Stomach (tissue), 8 donors: ENCODE measurements at regions not wholly inside any gene's neighbourhood (a gene's known extent, or its start where the extent isn't known, plus 50 kb on each side); places are given as distances from the start of the nearest gene placed in this dataset.

Source experiments
- DNase-seq, 2 donors: peaks; one replicate each; pipeline versions ENCODE4 v3.0.0 to v3.0.0-alpha.2; 2013 to 2019
- H3K27ac ChIP-seq, 5 donors: fragments of 200-600 bp in 4 of 5; sonication (generic) in 4 of 5; one replicate each; pipeline ENCODE4 v1.5.1; 2013 to 2019; ENCODE audit warnings: mild to moderate bottlenecking in 1 of 5, moderate library complexity in 1 of 5
- H3K27me3 ChIP-seq, 3 donors: fragments of 200-600 bp; sonication (generic); one replicate each; pipeline ENCODE4 v1.5.1; 2017 to 2019; ENCODE audit warnings: mixed run types in 1 of 3
- H3K36me3 ChIP-seq, 4 donors: fragments of 200-600 bp; sonication (generic); 1 replicate in 3 of 4; 2 replicates in 1 of 4; pipeline ENCODE4 v1.5.1; 2016 to 2019
- H3K4me1 ChIP-seq, 4 donors: fragments of 200-600 bp; sonication (generic); one replicate each; pipeline ENCODE4 v1.5.1; 2016 to 2019
- H3K4me3 ChIP-seq, 4 donors: fragments of 200-600 bp; sonication (generic) in 3 of 4; one replicate each; pipeline ENCODE4 v1.5.1; 2016 to 2019; ENCODE audit warnings: mild to moderate bottlenecking in 1 of 4
- H3K9me3 ChIP-seq, 4 donors: fragments of 200-600 bp; sonication (generic); one replicate each; pipeline ENCODE4 v1.5.1; 2016 to 2019
- CTCF ChIP-seq, 7 experiments: fragments of 450-650 bp in 4 of 7; fragments of 200-600 bp in 3 of 7; sonication (generic) in 3 of 7; IDR thresholded peaks; one replicate each; pipeline ENCODE4 v1.5.1; 2016 to 2019; ENCODE audit warnings: antibody characterized with exemption in 7 of 7, control low read depth in 2 of 7, mild to moderate bottlenecking in 1 of 7
- EP300 ChIP-seq: sonication (generic); formaldehyde crosslinking; IDR thresholded peaks from one replicate; pipeline ENCODE4 v1.6.1; 2017; ENCODE audit warnings: antibody characterized with exemption
- POLR2A ChIP-seq, 4 donors: fragments of 450-650 bp; IDR thresholded peaks; one replicate each; pipeline ENCODE4 v1.6.1; 2016; ENCODE audit warnings: antibody characterized with exemption in 4 of 4, control low read depth in 2 of 4, mild to moderate bottlenecking in 1 of 4, moderate library complexity in 1 of 4
- POLR2AphosphoS5 ChIP-seq, 3 donors: sonication (generic); formaldehyde crosslinking; IDR thresholded peaks; one replicate each; pipeline ENCODE4 v1.6.1; 2016; ENCODE audit warnings: antibody characterized with exemption in 3 of 3
- WGBS, 5 donors: extraction: QIAGEN DNeasy Blood & Tissue Kit in 3 of 5; methylation state at CpG; one replicate each; pipeline versions ENCODE4 v1.1.5 to v1.1.7; 2013 to 2018; 5-methylcytosine and 5-hydroxymethylcytosine counted together
- intact Hi-C: fragments of 100-400 bp; cut with DNase I; formaldehyde crosslinking; loops from one replicate; pipeline ENCODE4 v1.15.1; 2023; ENCODE audit warnings: low total_unique reads
- donor health status: healthy with polysubstance abuse.
- donor health status: Bipolar disorder and iron deficiency.
- donor health status: healthy.

- Histone ChIP-seq H3K27ac (no peak overlapping the region), H3K4me1 (no peaks in the 10 kb centered on the region), H3K27me3 (no peaks in the 10 kb centered on the region), H3K36me3 (no peaks in the 10 kb centered on the region), H3K9me3 (no peaks in the 10 kb centered on the region), H3K4me3 (no peak overlapping the region)
- intact Hi-C loops = no loop called here
- peak; percentile 44 to 69 for DNase-seq
- no peak for TF ChIP-seq CTCF (IDR thresholded peaks at IDR 0.05)
- no peak for TF ChIP-seq POLR2A (IDR thresholded peaks at IDR 0.05)
- no peak for TF ChIP-seq EP300
- TF ChIP-seq POLR2AphosphoS5 (IDR thresholded peaks at IDR 0.05) = no peak
- 57 to 80% (median 71%) methylated on average over 1 of the region's 1 CpG for WGBS, 5 donors
Observed at GRCh38 chr11:81869351-81870065, 864.2 kb downstream of the FAM181B start.

GRCh38 chr11:81866896-81867295 lies 866.8 kb downstream of the FAM181B start:
- no peaks in the 10 kb centered on the region for H3K27me3 ChIP-seq
- TF ChIP-seq EP300 (no peak), POLR2AphosphoS5 (IDR thresholded peaks at IDR 0.05) (no peak), POLR2A (IDR thresholded peaks at IDR 0.05) (no peak), CTCF (IDR thresholded peaks at IDR 0.05) (no peak)
- no peaks in the 10 kb centered on the region for H3K36me3 ChIP-seq
- no peak overlapping the region for H3K4me3 ChIP-seq
- no peaks in the 10 kb centered on the region for H3K9me3 ChIP-seq
- H3K4me1 ChIP-seq = no peaks in the 10 kb centered on the region
- intact Hi-C loops = no loop called here
- no peak for DNase-seq
- 41 to 91% (median 67%) methylated on average over 2 of the region's 2 CpGs for WGBS, 5 donors
- H3K27ac ChIP-seq = no peak overlapping the region

- DNase-seq = peak in 1 of 2 donors; percentile 35
- Histone ChIP-seq H3K27ac (no peak overlapping the region), H3K4me1 (no peaks in the 10 kb centered on the region), H3K4me3 (no peak overlapping the region), H3K36me3 (no peaks in the 10 kb centered on the region), H3K27me3 (no peaks in the 10 kb centered on the region), H3K9me3 (no peaks in the 10 kb centered on the region)
- intact Hi-C loops = no loop called here
- TF ChIP-seq CTCF (IDR thresholded peaks at IDR 0.05) = no peak
- TF ChIP-seq POLR2A (IDR thresholded peaks at IDR 0.05) = no peak
- no peak for TF ChIP-seq EP300
- TF ChIP-seq POLR2AphosphoS5 (IDR thresholded peaks at IDR 0.05) = no peak
- 46 to 67% (median 61%) methylated on average over 4 of the region's 4 CpGs for WGBS, 5 donors
Observed at GRCh38 chr11:81857386-81857785, 876.3 kb downstream of the FAM181B start.

- no peak for TF ChIP-seq CTCF (IDR thresholded peaks at IDR 0.05)
- no peak for TF ChIP-seq EP300
- no peak for TF ChIP-seq POLR2A (IDR thresholded peaks at IDR 0.05)
- no peak for TF ChIP-seq POLR2AphosphoS5 (IDR thresholded peaks at IDR 0.05)
- Histone ChIP-seq H3K27ac (no peak overlapping the region), H3K9me3 (no peaks in the 10 kb centered on the region), H3K4me1 (no peaks in the 10 kb centered on the region), H3K4me3 (no peak overlapping the region), H3K36me3 (no peaks in the 10 kb centered on the region), H3K27me3 (no peaks in the 10 kb centered on the region)
- intact Hi-C loops = no loop called here
- DNase-seq = no peak
- WGBS, 5 donors = 40 to 55% (median 45%) methylated on average over 1 of the region's 1 CpG
Observed at GRCh38 chr11:81853791-81854190, 879.9 kb downstream of the FAM181B start.
